ENCODE measurements at regions not wholly inside any gene's neighbourhood (a gene's known extent, or its start where the extent isn't known, plus 50 kb on each side); places are given as distances from the start of the nearest gene placed in this dataset.

- TF ChIP-seq CTCF (IDR thresholded peaks at IDR 0.05; ENCODE audit: poor library complexity) = no peak
- TF ChIP-seq EZH2 (IDR thresholded peaks at IDR 0.05; ENCODE audit: borderline replicate concordance) = no peak
- TF ChIP-seq EZH2phosphoT487 (IDR thresholded peaks at IDR 0.05; ENCODE audit: low read depth, severe bottlenecking, unreplicated experiment) = no peak
Measured at GRCh38 chr13:91119643-91120042, 227.8 kb upstream of the MIR17HG start.
